ENCODE measurements at regions not wholly inside any gene's neighbourhood (a gene's known extent, or its start where the extent isn't known, plus 50 kb on each side); places are given as distances from the start of the nearest gene placed in this dataset.

DNA sequence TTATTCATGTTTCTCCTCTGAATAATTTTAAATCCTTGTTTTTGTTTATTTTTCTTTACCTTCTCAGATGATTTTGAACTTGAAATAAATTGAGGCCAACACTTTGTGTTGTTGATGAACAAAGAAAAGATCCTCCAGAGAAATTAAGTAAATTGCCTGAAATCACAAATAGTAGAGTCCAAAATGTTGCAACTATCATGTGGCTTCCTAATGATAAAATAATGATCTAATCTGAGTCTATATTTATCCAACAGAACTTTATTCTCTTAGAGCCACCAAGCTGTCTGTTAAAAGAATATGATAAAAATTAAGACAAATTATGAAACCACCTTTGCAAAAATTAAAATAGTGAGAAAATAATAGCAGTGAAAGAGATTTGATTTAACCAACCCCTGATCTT lies 132.2 kb upstream of the SPEF2 start:
- H3K4me3 ChIP-seq (ENCODE audit: low read depth, low read length) = no peak overlapping the region
- H2AFZ ChIP-seq (ENCODE audit: insufficient read depth, low read length, poor library complexity) = no peak overlapping the region
- H3K23ac ChIP-seq (ENCODE audit: low read length) = no peak overlapping the region
- H3K9ac ChIP-seq (ENCODE audit: low read length) = no peak overlapping the region
- no peak overlapping the region for H3K18ac ChIP-seq (ENCODE audit: low read length)
- no peak overlapping the region for H2BK120ac ChIP-seq (ENCODE audit: insufficient read depth, low read length, poor library complexity)
- H3K27me3 ChIP-seq (ENCODE audit: insufficient read depth, low read length) = no peaks in the 10 kb centered on the region
- H3K27ac ChIP-seq (ENCODE audit: low read depth, low read length) = no peak overlapping the region
- no peak overlapping the region for H4K8ac ChIP-seq (ENCODE audit: low read depth, low read length)
- H2BK5ac ChIP-seq (ENCODE audit: low read depth, low read length, poor library complexity) = no peak overlapping the region
- no peak overlapping the region for H3K4me2 ChIP-seq (ENCODE audit: low read length)
- H2BK12ac ChIP-seq (ENCODE audit: low read length) = no peak overlapping the region
- H3K14ac ChIP-seq (ENCODE audit: low read length) = no peak overlapping the region
- no peaks in the 10 kb centered on the region for H3K79me1 ChIP-seq (ENCODE audit: low read length)
- no peaks in the 10 kb centered on the region for H3K4me1 ChIP-seq (ENCODE audit: control insufficient read depth in 1 of 2, insufficient read depth in 2 of 2, low read length in 2 of 2)
- H3K4ac ChIP-seq (ENCODE audit: low read depth, low read length) = no peak overlapping the region
- H3K79me2 ChIP-seq (ENCODE audit: control insufficient read depth, insufficient read depth, low read length, poor library complexity) = no peaks in the 10 kb centered on the region
- no peak for DNase-seq
- no peaks in the 10 kb centered on the region for H3K36me3 ChIP-seq (ENCODE audit: control insufficient read depth in 1 of 2, insufficient read depth in 2 of 2, low read length in 2 of 2)
- H4K91ac ChIP-seq (ENCODE audit: low read depth, low read length) = no peak overlapping the region
- H4K12ac ChIP-seq (ENCODE audit: low read depth, low read length) = no peak overlapping the region
- no peak overlapping the region for H2AK5ac ChIP-seq (ENCODE audit: low read length)
- H3K9me3 ChIP-seq (ENCODE audit: insufficient read depth, low read depth, low read length) = no peaks in the 10 kb centered on the region

GRCh38 chr5:35484241-35484640 lies 133.4 kb upstream of the SPEF2 start:
- H3K9ac ChIP-seq (ENCODE audit: low read length) = no peak overlapping the region
- no peak overlapping the region for H3K4me3 ChIP-seq (ENCODE audit: low read depth, low read length)
- H3K4me1 ChIP-seq (ENCODE audit: control insufficient read depth in 1 of 2, insufficient read depth in 2 of 2, low read length in 2 of 2) = no peaks in the 10 kb centered on the region
- H3K9me3 ChIP-seq (ENCODE audit: insufficient read depth, low read depth, low read length) = no peaks in the 10 kb centered on the region
- no peak overlapping the region for H4K91ac ChIP-seq (ENCODE audit: low read depth, low read length)
- H2BK120ac ChIP-seq (ENCODE audit: insufficient read depth, low read length, poor library complexity) = no peak overlapping the region
- H3K79me1 ChIP-seq (ENCODE audit: low read length) = no peaks in the 10 kb centered on the region
- no peak overlapping the region for H2AK5ac ChIP-seq (ENCODE audit: low read length)
- no peak overlapping the region for H2BK5ac ChIP-seq (ENCODE audit: low read depth, low read length, poor library complexity)
- H3K23ac ChIP-seq (ENCODE audit: low read length) = no peak overlapping the region
- no peaks in the 10 kb centered on the region for H3K36me3 ChIP-seq (ENCODE audit: control insufficient read depth in 1 of 2, insufficient read depth in 2 of 2, low read length in 2 of 2)
- H4K12ac ChIP-seq (ENCODE audit: low read depth, low read length) = no peak overlapping the region
- H3K4me2 ChIP-seq (ENCODE audit: low read length) = no peak overlapping the region
- no peak overlapping the region for H2BK12ac ChIP-seq (ENCODE audit: low read length)
- H3K18ac ChIP-seq (ENCODE audit: low read length) = no peak overlapping the region
- no peaks in the 10 kb centered on the region for H3K79me2 ChIP-seq (ENCODE audit: control insufficient read depth, insufficient read depth, low read length, poor library complexity)
- no peak for DNase-seq
- H3K27me3 ChIP-seq (ENCODE audit: insufficient read depth, low read length) = no peaks in the 10 kb centered on the region
- H2AFZ ChIP-seq (ENCODE audit: insufficient read depth, low read length, poor library complexity) = no peak overlapping the region
- no peak overlapping the region for H3K4ac ChIP-seq (ENCODE audit: low read depth, low read length)
- no peak overlapping the region for H3K14ac ChIP-seq (ENCODE audit: low read length)
- no peak overlapping the region for H3K27ac ChIP-seq (ENCODE audit: low read depth, low read length)
- H4K8ac ChIP-seq (ENCODE audit: low read depth, low read length) = no peak overlapping the region

DNA sequence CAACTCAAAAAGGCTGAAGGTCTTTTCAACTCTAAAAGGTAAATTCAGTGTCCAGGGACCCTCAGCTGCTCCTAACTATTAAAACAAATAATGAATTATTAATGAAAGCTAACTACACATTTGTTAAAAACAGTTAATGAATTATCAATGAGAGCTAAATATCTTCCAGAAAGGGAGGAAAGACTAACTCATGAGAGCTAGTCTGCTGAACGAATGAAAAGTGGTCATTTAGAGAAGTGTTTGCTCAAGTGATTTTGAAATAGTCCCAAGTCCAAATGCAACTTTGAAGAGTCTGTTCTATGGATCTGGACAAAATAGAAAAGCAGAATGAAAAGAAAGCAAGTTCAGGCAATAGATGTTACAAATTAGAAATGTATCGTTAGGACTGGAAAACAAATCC lies 133.9 kb upstream of the SPEF2 start:
- Histone ChIP-seq H3K4ac (ENCODE audit: low read depth, low read length) (no peak overlapping the region), H3K79me1 (ENCODE audit: low read length) (no peaks in the 10 kb centered on the region), H3K27me3 (ENCODE audit: insufficient read depth, low read length) (no peaks in the 10 kb centered on the region), H3K4me2 (ENCODE audit: low read length) (no peak overlapping the region), H3K18ac (ENCODE audit: low read length) (no peak overlapping the region), H2BK120ac (ENCODE audit: insufficient read depth, low read length, poor library complexity) (no peak overlapping the region), H3K23ac (ENCODE audit: low read length) (no peak overlapping the region), H3K4me3 (ENCODE audit: low read depth, low read length) (no peak overlapping the region), H2BK12ac (ENCODE audit: low read length) (no peak overlapping the region), H4K12ac (ENCODE audit: low read depth, low read length) (no peak overlapping the region), H3K9me3 (ENCODE audit: insufficient read depth, low read depth, low read length) (no peaks in the 10 kb centered on the region), H2AFZ (ENCODE audit: insufficient read depth, low read length, poor library complexity) (no peak overlapping the region), H4K91ac (ENCODE audit: low read depth, low read length) (no peak overlapping the region), H3K79me2 (ENCODE audit: control insufficient read depth, insufficient read depth, low read length, poor library complexity) (no peaks in the 10 kb centered on the region), H2AK5ac (ENCODE audit: low read length) (no peak overlapping the region), H3K27ac (ENCODE audit: low read depth, low read length) (no peak overlapping the region), H3K9ac (ENCODE audit: low read length) (no peak overlapping the region), H3K14ac (ENCODE audit: low read length) (no peak overlapping the region), H3K36me3 (ENCODE audit: control insufficient read depth in 1 of 2, insufficient read depth in 2 of 2, low read length in 2 of 2) (no peaks in the 10 kb centered on the region), H4K8ac (ENCODE audit: low read depth, low read length) (no peak overlapping the region), H2BK5ac (ENCODE audit: low read depth, low read length, poor library complexity) (no peak overlapping the region), H3K4me1 (ENCODE audit: control insufficient read depth in 1 of 2, insufficient read depth in 2 of 2, low read length in 2 of 2) (no peaks in the 10 kb centered on the region)
- no CpG with 5 or more reads among the region's 2 CpGs for WGBS (ENCODE audit: extremely low coverage, insufficient coverage, insufficient read length)
- no peak for DNase-seq

DNA sequence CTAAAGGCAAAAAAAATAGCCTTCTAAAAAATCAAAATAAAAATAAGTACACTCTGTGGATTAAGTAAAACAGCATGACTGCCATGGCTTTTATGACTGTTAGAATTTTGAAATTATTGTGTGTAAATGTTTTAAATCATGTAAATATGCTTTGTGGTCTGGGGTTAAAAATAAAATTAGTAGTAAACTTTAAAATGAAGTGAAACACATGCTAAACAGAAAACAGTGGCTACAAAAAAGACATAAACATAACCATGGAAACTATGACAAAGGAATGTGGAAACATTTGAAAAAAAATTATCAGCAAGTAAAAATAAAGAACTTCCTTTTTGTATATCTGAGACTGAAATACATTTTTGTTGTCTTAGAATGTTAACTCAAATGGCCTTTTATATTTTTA lies 134.5 kb upstream of the SPEF2 start:
- Histone ChIP-seq H2BK12ac (ENCODE audit: low read length) (no peak overlapping the region), H3K9ac (ENCODE audit: low read length) (no peak overlapping the region), H3K27me3 (ENCODE audit: insufficient read depth, low read length) (no peaks in the 10 kb centered on the region), H3K27ac (ENCODE audit: low read depth, low read length) (no peak overlapping the region), H3K9me3 (ENCODE audit: insufficient read depth, low read depth, low read length) (no peaks in the 10 kb centered on the region), H2AK5ac (ENCODE audit: low read length) (no peak overlapping the region), H3K36me3 (ENCODE audit: control insufficient read depth in 1 of 2, insufficient read depth in 2 of 2, low read length in 2 of 2) (no peaks in the 10 kb centered on the region), H3K23ac (ENCODE audit: low read length) (no peak overlapping the region), H2BK5ac (ENCODE audit: low read depth, low read length, poor library complexity) (no peak overlapping the region), H4K8ac (ENCODE audit: low read depth, low read length) (no peak overlapping the region), H3K14ac (ENCODE audit: low read length) (no peak overlapping the region), H2AFZ (ENCODE audit: insufficient read depth, low read length, poor library complexity) (no peak overlapping the region), H3K4me2 (ENCODE audit: low read length) (no peak overlapping the region), H4K91ac (ENCODE audit: low read depth, low read length) (no peak overlapping the region), H3K4ac (ENCODE audit: low read depth, low read length) (no peak overlapping the region), H3K4me1 (ENCODE audit: control insufficient read depth in 1 of 2, insufficient read depth in 2 of 2, low read length in 2 of 2) (no peaks in the 10 kb centered on the region), H3K18ac (ENCODE audit: low read length) (no peak overlapping the region), H3K79me2 (ENCODE audit: control insufficient read depth, insufficient read depth, low read length, poor library complexity) (no peaks in the 10 kb centered on the region), H3K79me1 (ENCODE audit: low read length) (no peaks in the 10 kb centered on the region), H3K4me3 (ENCODE audit: low read depth, low read length) (no peak overlapping the region), H2BK120ac (ENCODE audit: insufficient read depth, low read length, poor library complexity) (no peak overlapping the region), H4K12ac (ENCODE audit: low read depth, low read length) (no peak overlapping the region)
- DNase-seq = no peak

Data from trophoblast cell (in vitro differentiated cells and primary cell).